Activated T-cell treated with anti-CD3 and anti-CD28 coated beads for 48 hours (primary cell): ENCODE measurements at regions not wholly inside any gene's neighbourhood (a gene's known extent, or its start where the extent isn't known, plus 50 kb on each side); places are given as distances from the start of the nearest gene placed in this dataset.

Experiments
- DNase-seq: peaks from one replicate; pipeline ENCODE4 v3.0.0-alpha.2; 2020; ENCODE audit warnings: low read depth

DNA sequence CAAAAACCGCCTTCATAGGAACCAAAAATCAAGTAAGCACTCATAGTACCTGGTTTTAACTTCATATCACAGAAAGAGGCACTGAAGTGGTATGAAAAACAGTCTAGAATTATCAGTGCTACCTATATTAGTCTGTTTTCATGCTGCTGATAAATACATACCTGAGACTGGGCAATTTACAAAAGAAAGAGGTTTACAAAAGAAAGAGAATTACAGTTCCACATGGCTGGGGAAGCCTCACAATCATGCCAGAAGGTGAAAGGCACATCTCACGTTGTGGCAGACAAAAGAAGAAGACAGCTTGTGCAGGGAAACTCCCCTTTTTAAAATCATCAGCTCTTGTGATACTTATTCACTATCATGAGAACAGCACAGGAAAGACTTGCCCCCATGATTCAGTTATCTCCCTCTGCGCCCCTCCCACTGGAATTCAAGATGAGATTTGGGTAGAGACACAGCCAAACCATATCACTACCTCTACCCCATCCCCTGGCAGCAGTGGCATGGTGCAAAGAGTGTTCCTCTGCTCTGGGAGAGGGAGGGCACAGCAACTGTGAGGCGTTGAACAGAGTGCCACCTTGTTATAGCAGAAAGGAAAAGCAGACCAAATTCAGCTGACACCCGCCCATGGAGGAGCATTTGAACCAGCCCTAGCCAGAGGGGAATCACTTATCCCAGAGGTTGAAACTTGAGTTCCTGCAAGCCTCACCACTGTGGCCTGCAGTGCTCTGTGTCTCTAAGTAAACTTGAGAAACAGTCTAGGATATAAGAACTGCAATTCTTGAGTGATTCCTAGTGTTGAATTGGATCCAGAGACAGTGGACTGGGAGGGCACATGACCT is 61.9 kb upstream of the PTPRZ1 start:
- DNase-seq = no peak

DNA sequence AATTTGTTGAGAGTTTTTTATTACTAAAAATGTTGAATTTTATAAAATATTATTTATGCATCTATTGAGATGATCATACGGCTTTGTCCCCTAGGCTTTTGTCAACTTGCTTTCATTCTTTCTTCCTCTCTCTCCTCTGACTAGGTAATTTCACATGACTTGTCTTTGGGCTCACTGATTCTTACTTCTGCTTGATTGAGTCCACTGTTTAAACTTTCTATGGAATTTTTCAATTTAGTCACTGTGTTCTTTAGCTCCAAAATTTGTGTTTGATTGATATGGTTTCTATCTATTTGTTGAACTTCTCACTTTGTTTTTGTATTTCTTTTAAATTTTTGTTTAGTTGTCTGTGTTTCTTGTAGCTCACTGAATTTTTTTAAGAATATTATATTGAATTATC is 65.9 kb upstream of the PTPRZ1 start:
- DNase-seq = no peak

DNA sequence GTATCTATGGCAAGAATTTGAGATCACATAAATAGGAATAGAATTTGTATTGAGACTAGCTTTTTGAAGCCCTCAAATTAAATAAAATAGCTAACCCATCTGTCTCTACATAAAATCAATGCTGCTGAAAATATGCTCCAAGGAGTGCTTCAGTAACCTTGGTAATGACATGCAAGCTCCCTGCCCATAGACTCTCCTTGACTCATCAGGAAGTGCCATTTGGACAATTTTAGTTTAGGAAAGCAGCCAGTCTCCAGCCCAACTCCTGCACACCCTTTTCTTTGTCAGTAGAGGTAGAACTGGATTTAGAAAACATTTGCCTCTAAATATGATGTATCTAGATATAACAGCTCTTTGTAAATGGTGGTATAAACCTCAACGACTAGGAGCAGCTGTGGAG is 69.9 kb upstream of the PTPRZ1 start:
- DNase-seq = no peak

DNA sequence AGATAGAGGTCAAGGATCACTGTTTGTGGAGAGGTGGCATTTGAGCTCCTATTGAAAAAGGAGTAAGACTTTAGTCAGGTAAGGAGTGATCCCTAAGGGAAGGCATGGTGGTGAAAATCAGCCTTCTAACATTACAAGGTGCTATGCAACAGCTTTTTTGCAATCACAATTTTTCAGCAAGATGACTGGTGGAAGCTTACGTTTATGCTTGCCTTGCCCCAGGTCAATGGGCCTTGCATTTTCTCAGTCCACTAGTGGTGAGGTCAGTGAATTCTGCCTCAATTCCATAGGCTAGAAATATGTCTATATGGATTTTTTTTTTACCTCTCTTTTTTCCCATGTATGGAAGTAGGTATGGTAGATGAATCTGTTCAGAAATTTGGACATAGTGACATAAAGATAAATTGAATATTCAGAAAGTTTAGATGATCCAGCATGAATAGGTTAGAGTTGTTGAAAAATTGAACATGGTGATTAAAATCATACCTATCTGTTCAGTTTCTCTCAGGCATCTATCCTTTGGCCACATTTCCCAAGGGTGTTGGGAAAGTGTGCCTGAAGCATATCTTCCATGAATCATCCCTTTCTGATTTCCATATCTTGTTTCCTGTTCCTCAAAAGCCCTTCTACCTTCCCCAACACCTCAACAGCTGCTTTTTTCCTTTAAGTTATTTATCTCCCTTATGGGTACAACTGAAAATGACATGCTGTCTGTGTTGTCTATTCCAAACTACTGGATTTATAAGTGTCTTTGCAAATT is 71.9 kb upstream of the PTPRZ1 start:
- no peak for DNase-seq

DNA sequence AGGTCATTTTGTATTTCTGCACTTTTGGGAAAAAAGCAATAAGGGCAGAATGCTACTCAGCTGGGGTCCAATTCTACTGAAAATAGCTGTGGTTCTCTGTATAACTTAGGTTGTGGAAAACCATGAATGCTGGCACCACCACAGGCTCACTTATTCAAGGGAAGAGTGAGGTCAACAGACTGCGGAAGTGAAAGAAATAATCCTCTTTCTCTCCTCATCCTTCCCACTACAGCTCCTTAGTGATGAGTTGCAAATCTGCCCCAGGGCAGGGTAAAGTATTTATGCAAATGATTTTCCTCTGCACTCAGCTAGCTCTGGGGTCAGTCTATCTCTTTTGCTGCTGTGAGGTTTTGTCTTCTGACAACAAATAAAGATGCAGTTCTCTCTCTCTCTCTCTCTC is 74.1 kb upstream of the PTPRZ1 start:
- DNase-seq = no peak

DNA sequence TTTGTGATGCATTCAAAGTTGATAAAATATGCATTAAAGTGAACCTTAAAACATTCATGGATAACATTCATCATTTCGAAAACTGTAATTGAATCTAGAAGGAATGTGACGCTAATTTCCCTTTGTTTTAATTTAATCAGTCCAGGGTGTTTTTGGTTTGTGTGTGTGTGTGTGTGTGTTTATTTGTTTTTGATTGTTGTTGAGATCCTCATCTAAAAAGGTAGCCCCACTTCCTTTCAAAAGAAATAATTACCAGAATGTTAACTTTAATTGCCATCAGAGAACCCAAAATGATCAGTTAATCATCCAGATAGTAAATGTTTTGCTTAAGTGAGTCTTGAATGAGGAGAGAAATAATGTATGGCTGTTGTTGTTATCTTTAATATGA is 74.5 kb upstream of the PTPRZ1 start:
- no peak for DNase-seq

DNA sequence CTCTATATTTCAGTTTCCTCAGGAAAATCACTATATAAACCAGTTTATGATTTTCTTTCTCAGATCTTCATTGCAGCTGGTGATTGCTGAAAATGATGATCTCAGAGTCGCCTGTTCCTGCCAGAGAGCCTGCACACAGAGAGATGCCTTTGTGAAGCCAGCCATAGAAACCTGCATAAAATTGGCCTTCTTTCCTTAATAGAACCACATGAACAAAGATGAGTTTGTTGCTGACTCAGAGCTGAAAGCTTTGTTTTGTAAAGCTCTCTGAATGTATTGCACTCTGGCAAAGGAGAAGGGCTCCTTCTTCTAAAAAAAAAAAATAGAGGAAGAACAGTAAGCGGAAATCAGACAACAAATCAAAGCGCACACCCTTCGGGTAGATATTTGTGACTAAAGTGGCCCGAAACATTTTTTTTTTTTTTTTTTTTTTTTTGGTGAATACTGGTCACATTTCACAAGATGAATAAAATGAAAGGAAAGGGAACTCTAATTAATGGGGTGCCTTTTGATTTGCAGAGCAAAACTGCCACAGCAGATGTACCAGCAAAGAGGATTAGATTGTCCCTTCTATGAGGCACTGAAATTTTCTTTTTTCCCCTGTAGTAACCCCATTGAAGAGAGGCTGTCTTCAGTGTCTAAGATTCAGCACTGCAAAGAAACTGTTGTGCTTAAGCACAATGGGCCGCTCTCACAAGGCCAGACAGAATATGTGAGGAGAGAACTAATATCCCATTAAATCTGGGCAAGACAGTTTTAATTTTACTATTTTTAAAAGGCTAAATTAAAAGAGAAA is 75.1 kb upstream of the PTPRZ1 start:
- DNase-seq = no peak

DNA sequence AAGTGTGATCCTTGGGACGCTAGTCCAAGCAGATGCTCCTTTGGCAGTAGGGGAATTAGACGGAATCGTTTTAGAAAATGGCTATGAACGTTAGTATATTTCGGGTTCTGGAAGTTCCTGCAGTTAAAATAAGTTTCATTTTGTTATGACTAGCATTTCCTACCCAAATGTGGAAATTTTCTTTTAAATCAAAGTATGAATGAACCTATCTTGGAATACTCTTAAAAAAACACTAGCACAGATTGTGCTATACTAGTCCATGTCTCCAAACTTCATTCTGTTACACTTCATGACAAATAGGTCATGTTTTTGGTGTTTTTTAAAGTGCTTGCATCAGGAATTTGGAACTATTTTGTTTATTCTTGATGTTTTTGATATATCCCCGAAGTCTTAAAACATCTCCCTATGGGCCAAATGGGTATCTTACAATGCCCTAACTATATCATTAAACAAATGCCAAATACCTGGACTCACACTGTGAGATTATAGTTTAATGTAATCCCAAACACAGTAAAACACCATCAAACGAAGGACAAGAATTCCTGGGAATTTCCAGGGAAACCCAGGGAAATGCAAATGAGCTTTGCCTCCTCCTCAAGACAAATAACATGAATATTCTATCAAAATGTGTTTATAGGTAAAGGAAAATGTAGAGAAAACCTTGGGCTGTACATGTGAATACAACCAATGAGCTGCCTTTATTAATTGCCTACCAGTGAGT is 75.9 kb upstream of the PTPRZ1 start:
- no peak for DNase-seq

DNA sequence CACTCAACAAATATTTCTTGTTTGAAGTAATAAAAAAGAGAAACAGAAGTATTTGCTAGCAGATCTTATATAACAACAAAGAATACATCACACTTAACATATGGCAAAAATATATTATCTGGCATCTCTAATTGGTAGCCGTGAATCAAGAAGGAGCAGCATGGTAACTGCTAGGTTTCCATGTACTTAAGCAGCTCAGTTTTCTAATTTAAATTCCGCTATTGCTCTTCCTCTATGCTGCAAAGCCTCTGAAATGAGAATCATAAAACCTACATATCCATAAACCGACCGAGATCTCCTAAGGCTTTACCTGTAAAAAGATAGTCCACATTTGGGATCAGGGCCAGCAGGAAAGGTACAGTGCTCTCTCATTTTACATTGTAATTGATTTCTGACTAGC is 76.6 kb upstream of the PTPRZ1 start:
- no peak for DNase-seq

DNA sequence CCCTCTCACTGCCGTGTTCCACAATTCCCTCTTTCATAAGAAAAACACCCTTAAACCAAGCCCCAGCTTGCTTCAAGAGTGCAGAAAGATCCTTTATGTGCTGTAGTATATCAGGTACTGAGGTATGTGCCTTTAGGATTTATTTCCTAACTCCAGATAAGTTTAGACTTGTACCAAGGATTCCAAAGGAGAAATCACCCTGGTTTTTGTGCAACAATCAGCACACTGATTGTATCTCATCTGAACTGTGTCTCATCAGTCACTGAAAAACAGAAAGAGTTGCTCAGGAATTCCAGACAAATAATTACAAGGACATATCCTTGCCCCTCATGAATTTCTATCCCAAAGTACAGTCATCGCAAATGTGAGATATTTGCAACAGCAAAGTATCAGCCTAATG is 77.2 kb upstream of the PTPRZ1 start:
- DNase-seq = no peak

DNA sequence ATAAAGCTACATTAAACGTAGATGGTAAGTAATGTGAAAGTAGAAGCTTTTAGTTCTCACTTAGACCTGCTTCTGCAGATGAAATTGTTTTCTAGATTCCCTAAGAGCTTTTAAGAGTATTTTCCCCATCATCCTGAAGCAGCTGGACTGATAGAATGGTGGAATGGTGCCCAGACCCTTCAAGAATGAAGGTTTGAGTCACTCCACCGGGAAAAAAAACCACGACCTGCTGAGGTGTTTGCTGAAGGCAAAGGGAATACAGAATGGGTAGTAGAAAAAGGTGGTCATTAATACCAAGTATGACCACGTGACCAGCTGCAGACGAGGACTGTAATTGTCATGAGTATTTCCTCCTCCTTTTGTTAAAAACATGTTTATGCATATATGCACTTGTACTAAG is 79.2 kb upstream of the PTPRZ1 start:
- DNase-seq = no peak

DNA sequence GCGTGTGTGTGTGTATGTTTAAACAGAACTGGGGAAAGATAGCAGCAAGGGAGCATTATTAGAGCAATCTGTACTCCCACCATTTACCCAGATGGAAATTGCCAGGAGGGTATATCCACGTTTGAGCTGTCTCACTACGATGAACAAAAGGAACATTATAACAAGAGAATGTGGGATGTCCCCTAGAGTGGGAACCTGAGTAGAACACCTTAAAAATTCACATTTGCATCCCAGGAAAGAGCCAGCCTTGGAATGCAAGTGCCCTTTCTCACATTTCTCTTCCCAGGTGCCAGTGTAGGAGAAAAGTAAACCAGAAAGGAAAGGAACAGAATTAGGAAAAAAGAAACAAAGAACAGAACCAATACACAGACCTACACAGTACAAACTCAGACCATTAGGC is 95.3 kb upstream of the PTPRZ1 start:
- DNase-seq = no peak

DNA sequence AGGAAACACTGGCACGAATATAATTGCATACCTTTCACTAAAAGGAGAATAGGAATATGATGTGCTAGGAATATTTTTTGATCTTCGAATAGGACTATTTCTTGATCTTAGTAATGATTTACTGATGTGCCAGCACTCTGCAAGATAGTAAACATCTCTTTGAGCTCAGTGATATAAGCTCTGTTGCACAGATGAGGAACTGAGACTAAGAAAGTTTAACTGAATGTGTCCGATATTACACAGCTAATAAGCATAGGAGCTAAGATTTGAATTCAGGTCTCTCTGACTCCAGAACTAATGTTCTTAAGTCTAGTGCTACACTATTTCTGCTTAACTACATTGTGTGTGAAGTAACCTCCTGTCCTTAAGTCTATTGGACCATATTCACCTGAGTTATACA is 98.4 kb upstream of the PTPRZ1 start:
- no peak for DNase-seq

DNA sequence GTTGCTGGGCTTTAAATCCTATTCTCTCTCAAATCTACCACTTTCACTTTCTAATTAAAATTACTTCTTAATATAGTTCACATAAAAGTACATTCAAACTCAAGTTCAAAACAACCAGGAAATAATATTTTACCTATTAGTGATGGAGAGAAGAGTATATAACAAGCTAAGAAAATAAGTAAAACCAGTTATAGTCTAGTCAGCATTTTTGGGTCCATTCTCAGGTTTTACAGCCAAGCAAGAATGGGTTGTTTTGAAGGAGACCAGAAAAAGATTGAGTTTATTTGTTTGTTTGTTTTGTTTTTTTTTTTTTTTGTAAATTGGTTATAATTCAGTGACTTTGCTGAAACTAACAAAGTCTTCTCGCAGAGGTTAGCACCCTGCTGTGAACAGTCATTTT is 106.3 kb upstream of the PTPRZ1 start:
- no peak for DNase-seq

DNA sequence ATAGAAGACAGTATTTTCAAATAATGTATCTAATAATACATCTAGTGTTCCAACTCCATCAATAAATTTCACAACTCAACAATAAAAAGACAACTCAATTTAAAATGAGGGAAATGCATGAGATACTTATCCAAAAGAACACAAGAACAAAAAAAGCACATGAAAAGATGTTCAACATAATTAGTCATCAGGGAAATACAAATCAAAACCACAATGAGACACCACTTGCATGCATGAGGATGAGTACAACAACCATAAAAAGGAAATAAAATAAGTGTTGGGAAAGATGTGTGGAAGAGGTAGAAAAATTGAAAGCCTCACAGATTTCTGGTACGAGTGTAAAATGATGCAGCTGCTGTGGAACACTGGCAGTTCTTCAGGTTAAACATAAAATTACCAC is 111.6 kb upstream of the PTPRZ1 start:
- DNase-seq = no peak

DNA sequence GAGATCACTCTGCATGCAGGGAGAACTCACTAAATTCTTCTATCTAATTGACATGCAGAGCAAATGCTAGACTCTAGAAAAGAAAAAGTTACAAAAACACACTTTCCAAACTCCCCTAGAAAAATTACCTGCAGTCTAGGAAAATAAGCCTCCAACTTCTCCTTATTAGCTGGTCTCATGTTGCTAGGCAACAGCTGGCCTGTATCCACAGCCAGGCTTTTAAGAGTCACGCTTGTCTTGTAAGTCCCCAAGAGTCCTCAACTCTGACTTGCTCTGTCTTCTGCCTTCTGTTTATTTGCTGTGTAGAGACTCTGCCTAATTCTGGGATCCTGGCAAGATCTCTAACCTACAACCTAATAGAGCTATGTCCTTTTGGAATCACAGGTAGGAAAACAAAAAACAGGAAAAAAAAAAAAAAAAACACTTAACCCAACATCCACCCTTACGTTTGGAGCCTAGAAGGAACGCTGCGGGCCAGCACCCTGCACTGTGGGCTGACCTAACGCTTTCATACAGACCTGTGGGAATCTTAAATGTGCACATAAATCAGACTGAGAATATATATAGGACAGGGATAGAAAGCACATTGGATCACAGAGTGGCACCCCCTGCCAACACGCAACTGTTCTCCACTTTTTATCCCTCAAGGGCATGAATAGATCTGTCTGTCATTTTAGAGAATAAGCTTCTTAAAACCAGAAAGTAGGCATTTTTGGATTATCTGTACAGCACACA is 117.0 kb upstream of the PTPRZ1 start:
- no peak for DNase-seq

DNA sequence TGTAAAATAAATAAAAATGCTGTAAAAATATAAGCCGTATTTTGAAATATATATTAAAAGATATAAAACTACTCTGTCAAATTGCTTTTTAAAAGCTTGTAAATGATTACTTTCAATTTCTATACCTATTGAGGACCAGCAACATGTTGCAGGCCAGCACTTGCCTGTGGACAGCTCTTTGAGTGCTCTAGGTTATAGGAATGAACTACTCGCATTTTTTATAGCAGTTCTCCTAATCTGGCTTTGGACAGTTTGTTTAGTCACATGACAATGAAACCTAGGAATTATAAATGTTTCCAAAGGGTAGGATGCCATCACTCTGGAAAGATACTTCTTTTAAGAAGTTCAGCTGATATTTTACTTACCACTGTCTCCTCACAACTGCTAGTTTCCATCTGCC is 117.7 kb upstream of the PTPRZ1 start:
- no peak for DNase-seq

DNA sequence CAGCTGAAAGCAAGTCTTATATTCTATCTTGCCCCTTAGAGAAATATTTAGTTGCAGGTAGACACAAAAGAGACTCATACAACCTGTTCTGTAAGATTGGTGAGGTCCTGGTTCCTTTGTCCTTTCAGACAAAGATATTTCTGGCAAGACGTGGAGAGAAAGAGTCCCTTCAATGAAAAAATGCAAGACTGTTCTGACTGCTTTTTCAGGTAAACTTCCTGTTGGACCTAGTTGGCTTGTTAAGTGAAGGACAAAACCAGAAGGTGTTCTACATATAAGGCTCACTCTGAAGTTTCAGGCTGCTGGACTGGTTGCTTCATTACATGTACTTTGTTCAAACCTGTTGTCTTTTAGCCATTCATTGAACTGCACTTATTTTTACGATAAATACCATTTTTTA is 119.0 kb upstream of the PTPRZ1 start:
- DNase-seq = no peak

DNA sequence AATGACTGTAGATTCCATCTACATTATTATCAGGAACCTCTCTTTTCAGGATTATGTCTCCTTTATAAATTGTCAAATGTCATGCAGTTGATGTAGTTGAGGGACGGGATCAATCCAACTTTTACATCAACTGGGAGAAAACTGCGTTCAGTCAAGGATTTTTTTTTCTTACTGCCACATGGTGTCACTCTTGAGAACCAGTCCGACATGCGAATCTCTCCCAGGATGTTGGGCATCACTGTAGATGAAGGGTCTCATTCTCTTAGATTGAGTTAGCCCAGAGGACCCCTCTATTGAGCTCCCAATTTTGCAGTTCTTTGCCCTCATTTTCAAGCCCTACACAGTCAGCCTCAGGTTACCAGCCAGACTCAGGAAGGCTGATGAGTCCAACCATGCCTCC is 120.3 kb upstream of the PTPRZ1 start:
- DNase-seq = no peak

DNA sequence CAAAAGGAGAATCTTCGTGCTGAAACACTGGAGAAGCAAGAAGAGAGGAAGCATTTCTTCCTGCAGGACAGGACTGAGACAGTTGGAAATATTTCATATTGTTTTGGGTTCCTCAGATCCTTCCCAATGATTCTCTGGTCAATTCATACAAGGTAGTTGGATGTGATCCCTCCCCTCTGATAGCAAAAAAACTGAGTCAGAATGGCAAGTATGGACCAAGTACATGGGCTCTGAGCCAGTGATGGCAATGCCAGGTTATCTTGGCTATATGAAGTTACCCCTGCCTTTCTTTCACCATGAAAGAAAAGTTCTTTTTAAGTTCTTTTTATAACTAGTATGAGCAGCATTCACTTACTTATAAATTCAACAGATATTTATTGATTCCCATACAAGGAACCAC is 124.4 kb upstream of the PTPRZ1 start:
- no peak for DNase-seq

DNA sequence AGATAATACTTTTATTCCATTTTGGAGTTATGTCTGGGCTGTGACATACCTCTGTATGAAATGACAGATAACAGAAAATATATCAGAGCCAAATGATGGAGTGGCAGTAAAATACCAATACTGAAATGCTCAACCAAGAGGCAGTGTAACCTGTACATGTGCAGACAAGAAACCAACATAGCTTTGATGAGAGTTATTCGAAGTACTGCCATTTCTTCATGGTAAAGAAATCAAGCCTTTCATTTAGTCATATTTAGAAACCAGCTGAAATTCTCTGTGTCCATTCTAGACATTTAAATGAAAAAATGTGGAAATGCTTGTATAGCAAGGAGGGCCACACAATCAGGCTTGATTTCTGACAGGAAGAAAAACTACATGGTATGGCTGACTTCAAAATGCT is 127.1 kb upstream of the PTPRZ1 start:
- no peak for DNase-seq

DNA sequence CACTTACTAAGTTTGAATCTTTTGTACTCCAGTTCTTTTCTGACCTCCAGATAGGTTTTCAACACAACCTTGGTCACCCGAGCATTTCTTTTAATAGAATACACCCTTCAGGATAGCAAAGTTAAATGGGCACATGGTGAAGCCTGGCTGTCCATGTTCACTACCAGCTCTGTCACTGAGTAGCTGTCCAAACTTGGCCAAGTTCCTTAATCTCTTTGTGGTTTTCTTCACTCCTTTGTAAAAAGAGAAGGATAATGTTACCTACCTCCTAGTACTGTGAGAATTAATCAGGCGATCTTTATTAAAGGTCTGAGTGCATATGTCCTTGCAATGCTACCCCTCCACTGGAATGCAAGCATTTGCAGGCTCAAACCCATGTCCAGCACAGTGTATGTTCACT is 128.1 kb upstream of the PTPRZ1 start:
- DNase-seq = no peak
